PFSK-1 (cell line): ENCODE measurements at regions not wholly inside any gene's neighbourhood (a gene's known extent, or its start where the extent isn't known, plus 50 kb on each side); places are given as distances from the start of the nearest gene placed in this dataset.

Source experiments
- FOXP2 ChIP-seq: optimal IDR thresholded peaks from 2 replicates; pipeline ENCODE3; 2011; ENCODE audit warnings: borderline replicate concordance, control low read depth, inconsistent platforms; ENCODE audit not compliant: insufficient read depth; ENCODE audit errors: extremely low read length, extremely low read depth
- POLR2AphosphoS5 ChIP-seq: IDR thresholded peaks from 2 replicates; pipeline ENCODE4 v1.6.1; 2012; ENCODE audit warnings: low read depth, mild to moderate bottlenecking, control low read depth, low read length, moderate library complexity
- SIN3A ChIP-seq: IDR thresholded peaks from 2 replicates; pipeline ENCODE4 v1.6.1; 2012; ENCODE audit warnings: mild to moderate bottlenecking, low read length, moderate library complexity, borderline replicate concordance; ENCODE audit not compliant: insufficient read depth
- TAF1 ChIP-seq: IDR thresholded peaks from 2 replicates; pipeline ENCODE4 v1.6.1; 2012; ENCODE audit warnings: low read length, control low read depth, borderline replicate concordance; ENCODE audit not compliant: insufficient read depth
- TF ChIP-seq, protein P1 (sequence below), 2 experiments: IDR thresholded peaks; 2 replicates each; pipeline versions ENCODE4 v1.6.1 to v1.8.0; 2011 to 2012; ENCODE audit warnings: low read depth in 2 of 2, low read length in 2 of 2, control low read depth in 1 of 2, inconsistent platforms in 1 of 2, mild to moderate bottlenecking in 1 of 2, moderate library complexity in 1 of 2; ENCODE audit not compliant: insufficient read depth in 1 of 2

DNA sequence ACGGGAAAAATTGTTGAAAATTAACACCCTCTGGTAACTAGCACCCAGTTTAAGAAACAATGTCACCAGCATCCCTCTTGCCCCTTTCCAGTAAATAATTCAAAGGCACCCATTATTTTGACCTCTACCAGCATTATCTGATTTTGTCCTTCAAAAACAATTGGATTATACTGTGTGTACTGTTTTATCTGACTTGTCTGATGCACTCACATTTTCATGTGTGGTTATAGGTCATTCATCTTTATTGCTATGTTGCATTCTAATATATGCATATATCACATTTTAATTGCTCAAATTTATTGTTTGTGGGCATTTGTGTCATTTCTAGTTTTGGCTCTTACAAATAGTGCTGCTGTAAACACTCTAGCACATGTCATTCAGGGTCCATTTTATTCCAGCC lies 260.9 kb upstream of the PRDM1 start:
- TF ChIP-seq, protein P1, sequence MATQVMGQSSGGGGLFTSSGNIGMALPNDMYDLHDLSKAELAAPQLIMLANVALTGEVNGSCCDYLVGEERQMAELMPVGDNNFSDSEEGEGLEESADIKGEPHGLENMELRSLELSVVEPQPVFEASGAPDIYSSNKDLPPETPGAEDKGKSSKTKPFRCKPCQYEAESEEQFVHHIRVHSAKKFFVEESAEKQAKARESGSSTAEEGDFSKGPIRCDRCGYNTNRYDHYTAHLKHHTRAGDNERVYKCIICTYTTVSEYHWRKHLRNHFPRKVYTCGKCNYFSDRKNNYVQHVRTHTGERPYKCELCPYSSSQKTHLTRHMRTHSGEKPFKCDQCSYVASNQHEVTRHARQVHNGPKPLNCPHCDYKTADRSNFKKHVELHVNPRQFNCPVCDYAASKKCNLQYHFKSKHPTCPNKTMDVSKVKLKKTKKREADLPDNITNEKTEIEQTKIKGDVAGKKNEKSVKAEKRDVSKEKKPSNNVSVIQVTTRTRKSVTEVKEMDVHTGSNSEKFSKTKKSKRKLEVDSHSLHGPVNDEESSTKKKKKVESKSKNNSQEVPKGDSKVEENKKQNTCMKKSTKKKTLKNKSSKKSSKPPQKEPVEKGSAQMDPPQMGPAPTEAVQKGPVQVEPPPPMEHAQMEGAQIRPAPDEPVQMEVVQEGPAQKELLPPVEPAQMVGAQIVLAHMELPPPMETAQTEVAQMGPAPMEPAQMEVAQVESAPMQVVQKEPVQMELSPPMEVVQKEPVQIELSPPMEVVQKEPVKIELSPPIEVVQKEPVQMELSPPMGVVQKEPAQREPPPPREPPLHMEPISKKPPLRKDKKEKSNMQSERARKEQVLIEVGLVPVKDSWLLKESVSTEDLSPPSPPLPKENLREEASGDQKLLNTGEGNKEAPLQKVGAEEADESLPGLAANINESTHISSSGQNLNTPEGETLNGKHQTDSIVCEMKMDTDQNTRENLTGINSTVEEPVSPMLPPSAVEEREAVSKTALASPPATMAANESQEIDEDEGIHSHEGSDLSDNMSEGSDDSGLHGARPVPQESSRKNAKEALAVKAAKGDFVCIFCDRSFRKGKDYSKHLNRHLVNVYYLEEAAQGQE (IDR thresholded peaks at IDR 0.05; ENCODE audit: insufficient read depth in 1 of 2, low read depth in 2 of 2, low read length in 2 of 2) = no peak
- no peak for TF ChIP-seq SIN3A
- TF ChIP-seq POLR2AphosphoS5 = no peak
- no peak for TF ChIP-seq FOXP2
- TF ChIP-seq TAF1 = no peak

DNA sequence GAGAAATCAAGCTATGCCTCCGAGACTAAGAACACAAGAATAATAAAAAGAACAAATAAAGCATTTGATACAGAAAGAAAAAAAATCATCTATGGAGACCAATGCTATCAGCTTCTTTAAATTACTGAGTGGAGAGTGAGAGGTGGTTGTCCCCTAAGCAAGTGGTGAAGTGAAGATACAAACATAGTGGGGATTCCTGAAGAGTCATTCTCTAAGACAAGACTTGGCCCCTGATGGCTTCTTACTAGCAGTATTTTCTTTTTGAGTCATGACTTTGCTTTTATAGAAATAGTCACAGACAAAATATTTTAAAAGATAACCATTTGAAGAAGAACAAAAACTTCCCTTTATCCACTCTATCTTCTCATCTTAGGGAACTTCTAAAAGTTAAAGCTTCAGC lies 261.4 kb upstream of the PRDM1 start:
- no peak for TF ChIP-seq SIN3A
- no peak for TF ChIP-seq TAF1
- no peak for TF ChIP-seq FOXP2
- TF ChIP-seq, protein P1 (IDR thresholded peaks at IDR 0.05; ENCODE audit: insufficient read depth in 1 of 2, low read depth in 2 of 2, low read length in 2 of 2) = no peak
- TF ChIP-seq POLR2AphosphoS5 = no peak

DNA sequence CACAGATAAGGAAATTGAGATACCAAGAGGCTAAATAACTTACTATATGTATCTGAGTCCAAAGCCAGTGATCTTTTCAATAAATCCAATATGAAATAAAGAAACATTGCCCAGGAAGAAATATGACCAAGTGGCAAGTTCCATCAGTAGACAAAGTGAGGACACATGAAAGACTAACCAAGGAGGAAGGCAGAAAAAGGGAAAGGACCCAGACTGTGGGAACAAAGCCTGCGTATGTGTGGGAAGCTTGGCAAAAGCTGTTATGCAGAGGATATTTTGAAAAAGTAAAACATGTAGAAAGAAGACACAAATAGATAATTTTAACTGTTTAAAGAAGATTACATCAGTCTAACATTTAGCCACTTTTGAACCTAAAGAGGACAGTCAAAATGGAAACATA lies 264.4 kb upstream of the PRDM1 start:
- no peak for TF ChIP-seq TAF1
- no peak for TF ChIP-seq FOXP2
- TF ChIP-seq SIN3A = no peak
- no peak for TF ChIP-seq POLR2AphosphoS5
- TF ChIP-seq, protein P1 (IDR thresholded peaks at IDR 0.05; ENCODE audit: insufficient read depth in 1 of 2, low read depth in 2 of 2, low read length in 2 of 2) = no peak

DNA sequence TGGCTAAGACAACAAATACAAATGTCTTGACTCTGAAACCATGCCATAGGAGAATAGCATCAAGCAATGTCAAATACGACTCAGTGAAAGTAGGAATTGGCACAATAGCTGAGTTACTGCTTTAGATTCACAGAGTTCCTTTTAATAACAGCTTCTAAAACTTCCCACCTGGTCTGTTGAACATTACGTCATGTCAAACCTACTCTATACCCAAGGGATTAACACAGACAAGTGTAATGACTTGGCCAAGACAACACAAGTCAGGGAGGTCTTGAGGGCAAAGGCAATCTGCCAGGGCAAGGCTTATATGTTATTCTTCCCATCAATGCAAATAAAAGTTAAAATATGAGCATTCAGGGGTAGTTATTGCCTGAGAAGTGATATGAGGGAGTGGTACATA lies 265.1 kb upstream of the PRDM1 start:
- TF ChIP-seq, protein P1 (IDR thresholded peaks at IDR 0.05; ENCODE audit: insufficient read depth in 1 of 2, low read depth in 2 of 2, low read length in 2 of 2) = no peak
- TF ChIP-seq SIN3A (no peak), FOXP2 (no peak), POLR2AphosphoS5 (no peak), TAF1 (no peak)

DNA sequence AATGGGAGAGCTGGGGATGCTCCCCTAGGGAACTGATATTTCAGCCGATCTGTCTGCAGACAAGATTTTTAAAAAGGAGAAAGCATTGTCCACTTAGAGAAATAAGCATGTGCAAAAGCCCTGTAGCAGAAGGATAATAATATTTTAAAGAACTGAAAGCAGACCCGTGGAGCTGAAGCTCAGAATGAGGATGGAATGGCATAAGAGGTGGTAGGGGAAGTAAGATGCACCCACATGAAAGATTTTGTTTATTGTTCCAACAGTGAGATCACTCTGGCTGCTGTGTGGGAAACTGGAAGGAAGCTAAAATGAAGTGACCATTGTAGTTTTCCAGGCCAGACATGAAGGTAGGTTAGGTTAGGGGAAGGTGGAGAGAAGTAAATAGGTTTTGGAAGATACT lies 266.4 kb upstream of the PRDM1 start:
- TF ChIP-seq FOXP2 = no peak
- no peak for TF ChIP-seq SIN3A
- TF ChIP-seq TAF1 = no peak
- no peak for TF ChIP-seq POLR2AphosphoS5
- TF ChIP-seq, protein P1 (IDR thresholded peaks at IDR 0.05; ENCODE audit: insufficient read depth in 1 of 2, low read depth in 2 of 2, low read length in 2 of 2) = no peak
